GM13976 (cell line): ENCODE measurements at regions not wholly inside any gene's neighbourhood (a gene's known extent, or its start where the extent isn't known, plus 50 kb on each side); places are given as distances from the start of the nearest gene placed in this dataset.

Source experiments
- DNase-seq: peaks from one replicate; pipeline ENCODE4 v3.0.0; 2012; ENCODE audit warnings: low spot score
- CTCF ChIP-seq: IDR thresholded peaks from 2 replicates; pipeline ENCODE4 v1.5.1; 2012; ENCODE audit warnings: borderline replicate concordance, mild to moderate bottlenecking; ENCODE audit not compliant: insufficient read depth; ENCODE audit errors: extremely low read depth, missing control alignments, control extremely low read depth
- in situ Hi-C: fragments of 300-500 bp; cut with MboI; formaldehyde crosslinking; loops from one replicate; pipeline ENCODE4 v1.12.0; 2022; ENCODE audit warnings: low sequenced_read_pairs, mixed read lengths, inconsistent platforms; ENCODE audit not compliant: unreplicated experiment

- DNase-seq = no peak
- in situ Hi-C loops = no loop called here
- no peak for TF ChIP-seq CTCF
Measured at GRCh38 chr9:118929287-118929686, 439.9 kb downstream of the BRINP1 start.

- in situ Hi-C loops = no loop called here
- TF ChIP-seq CTCF = no peak
- DNase-seq = no peak
Measured at GRCh38 chr9:118931941-118932340, 437.3 kb downstream of the BRINP1 start.

- in situ Hi-C loops = no loop called here
- no peak for TF ChIP-seq CTCF
- DNase-seq = no peak
Measured at GRCh38 chr9:118938581-118938980, 430.7 kb downstream of the BRINP1 start.

GRCh38 chr9:118940473-118940872 lies 428.8 kb downstream of the BRINP1 start:
- no peak for DNase-seq
- TF ChIP-seq CTCF = no peak

GRCh38 chr9:118946669-118947068 lies 422.6 kb downstream of the BRINP1 start:
- in situ Hi-C loops = no loop called here
- DNase-seq = no peak

More at GRCh38 chr9:118940473-118940872, 428.8 kb downstream of the BRINP1 start:
- in situ Hi-C loops = no loop called here

GRCh38 chr9:118954857-118955256 lies 414.4 kb downstream of the BRINP1 start:
- in situ Hi-C loops = no loop called here
- TF ChIP-seq CTCF = no peak
- DNase-seq = no peak

More at GRCh38 chr9:118946669-118947068, 422.6 kb downstream of the BRINP1 start:
- no peak for TF ChIP-seq CTCF

- in situ Hi-C loops = no loop called here
- no peak for DNase-seq
Measured at GRCh38 chr9:118957585-118957984, 411.6 kb downstream of the BRINP1 start.

More at GRCh38 chr9:118957585-118957984, 411.6 kb downstream of the BRINP1 start:
- no peak for TF ChIP-seq CTCF
